ENCODE measurements at regions not wholly inside any gene's neighbourhood (a gene's known extent, or its start where the extent isn't known, plus 50 kb on each side); places are given as distances from the start of the nearest gene placed in this dataset.

- Mint-ChIP-seq H3K36me3 (no peaks in the 10 kb centered on the region), H3K9me3 (peaks cover 0 to 4% (median 0%) of the 10 kb centered on the region in 9 donors), H3K4me3 (no peak overlapping the region), H3K4me1 (no peaks in the 10 kb centered on the region), H3K27ac (no peak overlapping the region), H3K27me3 (peaks cover 0 to 1% (median 0%) of the 10 kb centered on the region in 5 donors)
- ATAC-seq (no peak), DNase-seq (no peak)
- POLR2A ChIA-PET = no interaction called here
These were observed 464.7 kb upstream of the C9orf72 start for GRCh38 chr9:28037968-28038367.

GRCh38 chr9:28045051-28045450 is 471.8 kb upstream of the C9orf72 start:
- no peaks in the 10 kb centered on the region for H3K4me1 Mint-ChIP-seq
- POLR2A ChIA-PET = no interaction called here
- DNase-seq (no peak), ATAC-seq (no peak)
- peaks cover 0 to 13% (median 0%) of the 10 kb centered on the region in 9 donors for H3K9me3 Mint-ChIP-seq
- H3K27ac Mint-ChIP-seq = no peak overlapping the region
- no peak overlapping the region for H3K4me3 Mint-ChIP-seq
- no peaks in the 10 kb centered on the region for H3K36me3 Mint-ChIP-seq
- peaks cover 0 to 9% (median 0%) of the 10 kb centered on the region in 5 donors for H3K27me3 Mint-ChIP-seq

GRCh38 chr9:28050046-28050445 is 476.8 kb upstream of the C9orf72 start:
- DNase-seq (no peak), ATAC-seq (no peak)
- Mint-ChIP-seq H3K9me3 (peaks cover 0 to 25% (median 0%) of the 10 kb centered on the region in 9 donors), H3K4me3 (no peak overlapping the region), H3K4me1 (no peaks in the 10 kb centered on the region), H3K36me3 (no peaks in the 10 kb centered on the region), H3K27me3 (peaks cover 0 to 2% (median 0%) of the 10 kb centered on the region in 5 donors), H3K27ac (no peak overlapping the region)
- POLR2A ChIA-PET = no interaction called here

- peaks cover 0 to 2% (median 0%) of the 10 kb centered on the region in 5 donors for H3K27me3 Mint-ChIP-seq
- ATAC-seq (no peak), DNase-seq (no peak)
- POLR2A ChIA-PET = no interaction called here
- peaks cover 0 to 25% (median 0%) of the 10 kb centered on the region in 9 donors for H3K9me3 Mint-ChIP-seq
- no peak overlapping the region for H3K27ac Mint-ChIP-seq
- H3K36me3 Mint-ChIP-seq = no peaks in the 10 kb centered on the region
- H3K4me3 Mint-ChIP-seq = no peak overlapping the region
- no peaks in the 10 kb centered on the region for H3K4me1 Mint-ChIP-seq
These were observed 477.7 kb upstream of the C9orf72 start for GRCh38 chr9:28050941-28051340.

- DNase-seq (no peak), ATAC-seq (no peak)
- no peak overlapping the region for H3K27ac Mint-ChIP-seq
- no peaks in the 10 kb centered on the region for H3K27me3 Mint-ChIP-seq
- POLR2A ChIA-PET = no interaction called here
- no peaks in the 10 kb centered on the region for H3K4me1 Mint-ChIP-seq
- peaks cover 0 to 25% (median 0%) of the 10 kb centered on the region in 9 donors for H3K9me3 Mint-ChIP-seq
- H3K4me3 Mint-ChIP-seq = no peak overlapping the region
- H3K36me3 Mint-ChIP-seq = no peaks in the 10 kb centered on the region
These were observed 478.6 kb upstream of the C9orf72 start for GRCh38 chr9:28051559-28052503.

GRCh38 chr9:28053096-28053777 is 480.0 kb upstream of the C9orf72 start:
- Mint-ChIP-seq H3K9me3 (peaks cover 0 to 25% (median 0%) of the 10 kb centered on the region in 9 donors), H3K4me1 (no peaks in the 10 kb centered on the region), H3K27ac (no peak overlapping the region), H3K27me3 (no peaks in the 10 kb centered on the region), H3K4me3 (no peak overlapping the region), H3K36me3 (no peaks in the 10 kb centered on the region)
- POLR2A ChIA-PET = no interaction called here
- no peak for ATAC-seq
- no peak for DNase-seq

GRCh38 chr9:28056006-28056405 is 482.7 kb upstream of the C9orf72 start:
- Mint-ChIP-seq H3K27me3 (no peaks in the 10 kb centered on the region), H3K4me3 (no peak overlapping the region), H3K27ac (no peak overlapping the region), H3K4me1 (no peaks in the 10 kb centered on the region), H3K36me3 (no peaks in the 10 kb centered on the region), H3K9me3 (peaks cover 0 to 10% (median 0%) of the 10 kb centered on the region in 9 donors)
- DNase-seq = no peak
- no peak for ATAC-seq
- POLR2A ChIA-PET = no interaction called here

- Mint-ChIP-seq H3K27me3 (no peaks in the 10 kb centered on the region), H3K4me3 (no peak overlapping the region), H3K27ac (no peak overlapping the region), H3K9me3 (peaks cover 0 to 10% (median 0%) of the 10 kb centered on the region in 9 donors), H3K4me1 (no peaks in the 10 kb centered on the region), H3K36me3 (no peaks in the 10 kb centered on the region)
- no peak for DNase-seq
- POLR2A ChIA-PET = no interaction called here
- ATAC-seq = no peak
These were observed 483.2 kb upstream of the C9orf72 start for GRCh38 chr9:28056466-28056865.

GRCh38 chr9:28059192-28059591 is 485.9 kb upstream of the C9orf72 start:
- POLR2A ChIA-PET = no interaction called here
- Mint-ChIP-seq H3K27me3 (no peaks in the 10 kb centered on the region), H3K36me3 (no peaks in the 10 kb centered on the region), H3K27ac (no peak overlapping the region), H3K4me3 (no peak overlapping the region), H3K4me1 (no peaks in the 10 kb centered on the region), H3K9me3 (peaks cover 0 to 5% (median 0%) of the 10 kb centered on the region in 9 donors)
- no peak for DNase-seq
- no peak for ATAC-seq

- H3K4me3 Mint-ChIP-seq = no peak overlapping the region
- H3K27ac Mint-ChIP-seq = no peak overlapping the region
- ATAC-seq (no peak), DNase-seq (no peak)
- POLR2A ChIA-PET = no interaction called here
- H3K4me1 Mint-ChIP-seq = no peaks in the 10 kb centered on the region
- H3K27me3 Mint-ChIP-seq = no peaks in the 10 kb centered on the region
- H3K36me3 Mint-ChIP-seq = no peaks in the 10 kb centered on the region
- peaks cover 0 to 3% (median 0%) of the 10 kb centered on the region in 9 donors for H3K9me3 Mint-ChIP-seq
These were observed 491.0 kb upstream of the C9orf72 start for GRCh38 chr9:28064241-28064815.

- Mint-ChIP-seq H3K9me3 (peaks cover 0 to 3% (median 0%) of the 10 kb centered on the region in 9 donors), H3K27me3 (no peaks in the 10 kb centered on the region), H3K4me3 (no peak overlapping the region), H3K36me3 (no peaks in the 10 kb centered on the region), H3K27ac (no peak overlapping the region), H3K4me1 (no peaks in the 10 kb centered on the region)
- ATAC-seq (no peak), DNase-seq (no peak)
- POLR2A ChIA-PET = no interaction called here
These were observed 500.0 kb upstream of the C9orf72 start for GRCh38 chr9:28073270-28073669.

GRCh38 chr9:28079677-28080076 is 506.4 kb upstream of the C9orf72 start:
- POLR2A ChIA-PET = no interaction called here
- ATAC-seq (no peak), DNase-seq (no peak)
- Mint-ChIP-seq H3K9me3 (peaks cover 0 to 10% (median 0%) of the 10 kb centered on the region in 9 donors), H3K27ac (no peak overlapping the region), H3K4me1 (no peaks in the 10 kb centered on the region), H3K27me3 (no peaks in the 10 kb centered on the region), H3K36me3 (no peaks in the 10 kb centered on the region), H3K4me3 (no peak overlapping the region)

GRCh38 chr9:28082671-28083070 is 509.4 kb upstream of the C9orf72 start:
- DNase-seq (no peak), ATAC-seq (no peak)
- Mint-ChIP-seq H3K9me3 (peaks cover 0 to 10% (median 0%) of the 10 kb centered on the region in 9 donors), H3K4me1 (no peaks in the 10 kb centered on the region), H3K27me3 (no peaks in the 10 kb centered on the region), H3K27ac (no peak overlapping the region), H3K36me3 (no peaks in the 10 kb centered on the region), H3K4me3 (no peak overlapping the region)
- POLR2A ChIA-PET = no interaction called here

All from naive thymus-derived CD8-positive, alpha-beta T cell (primary cell).